B cell (primary cell): ENCODE measurements at regions not wholly inside any gene's neighbourhood (a gene's known extent, or its start where the extent isn't known, plus 50 kb on each side); places are given as distances from the start of the nearest gene placed in this dataset.
A peak's percentile ranks its signal among the peaks of the same experiment; 100 is the strongest.

Source experiments
- ATAC-seq: fragments of 200-7000 bp; cut with Tn5 transposase; one replicate; pipeline ENCODE4 v1.10.0; 2021; ENCODE audit warnings: low read depth, mild to moderate bottlenecking, moderate number of reproducible peaks, moderate library complexity
- CTCF ChIA-PET: fragments of 350-600 bp; sonication (Branson Sonifier 250); formaldehyde crosslinking; loops from one replicate; lab custom pipeline; 2021; ENCODE audit warnings: antibody characterized with exemption, inconsistent platforms; lab: Charles Lee
- POLR2A ChIA-PET: fragments of 350-600 bp; sonication (Branson Sonifier 250); formaldehyde crosslinking; loops from one replicate; lab custom pipeline; 2021; ENCODE audit warnings: antibody characterized with exemption; lab: Charles Lee
- DNase-seq: peaks from one replicate; pipeline ENCODE4 v3.0.0; 2013
- H2AFZ ChIP-seq: 2 replicates; pipeline ENCODE4 v1.6.1; 2012; ENCODE audit warnings: mild to moderate bottlenecking, low read depth, low read length; ENCODE audit not compliant: insufficient read depth, poor library complexity, severe bottlenecking
- H3K27ac ChIP-seq, 2 donors: 1 replicate in 1 of 2; 2 replicates in 1 of 2; pipeline ENCODE4 v1.5.1; 2012 to 2013; ENCODE audit warnings: low read length in 2 of 2, mild to moderate bottlenecking in 2 of 2, moderate library complexity in 1 of 2
- H3K27me3 ChIP-seq, 4 experiments: fragments of 200-600 bp in 1 of 4; sonication (generic) in 1 of 4; replicated peaks in 1 of 4; 1 replicate in 2 of 4; 2 replicates in 2 of 4; pipeline versions ENCODE4 v1.6.1 to v1.7.0; 2013 to 2016; ENCODE audit warnings: low read length in 3 of 4, mild to moderate bottlenecking in 2 of 4, mixed read lengths in 1 of 4, moderate library complexity in 1 of 4; ENCODE audit not compliant: insufficient read depth in 4 of 4, control insufficient read depth in 3 of 4; ENCODE audit errors: control extremely low read depth in 1 of 4
- H3K36me3 ChIP-seq, 2 experiments: replicated peaks in 1 of 2; 1 replicate in 1 of 2; 2 replicates in 1 of 2; pipeline versions ENCODE4 v1.6.1 to v1.7.1; 2013; ENCODE audit warnings: low read length in 1 of 2; ENCODE audit not compliant: insufficient read depth in 2 of 2, control insufficient read depth in 1 of 2; ENCODE audit errors: control extremely low read depth in 1 of 2, extremely low read depth in 1 of 2
- H3K4me1 ChIP-seq, 2 donors: fragments of 200-600 bp in 1 of 2; sonication (generic) in 1 of 2; 1 replicate in 1 of 2; 2 replicates in 1 of 2; pipeline versions ENCODE4 v1.5.1 to v1.6.1; 2013 to 2017; ENCODE audit warnings: low read length in 2 of 2; ENCODE audit not compliant: control insufficient read depth in 2 of 2, insufficient read depth in 2 of 2
- H3K4me2 ChIP-seq: replicated peaks from 2 replicates; pipeline ENCODE3; 2012; ENCODE audit warnings: mild to moderate bottlenecking, low read depth, low read length; ENCODE audit not compliant: poor library complexity, severe bottlenecking
- H3K4me3 ChIP-seq, 5 experiments: fragments of 200-600 bp in 1 of 5; sonication (generic) in 1 of 5; 1 replicate in 3 of 5; 2 replicates in 2 of 5; pipeline versions ENCODE4 v1.5.1 to v1.7.0; 2011 to 2016; ENCODE audit warnings: low read length in 4 of 5, mild to moderate bottlenecking in 4 of 5, low read depth in 2 of 5, control low read depth in 1 of 5, moderate library complexity in 1 of 5; ENCODE audit not compliant: insufficient read depth in 1 of 5; ENCODE audit errors: control extremely low read depth in 1 of 5, extremely low read depth in 1 of 5
- H3K79me2 ChIP-seq: fragments of 200-600 bp; sonication (generic); one replicate; pipeline ENCODE4 v1.6.0; 2016; ENCODE audit warnings: low read length; ENCODE audit not compliant: control insufficient read depth, insufficient read depth
- H3K9ac ChIP-seq: fragments of 200-600 bp; sonication (generic); 2 replicates; pipeline ENCODE4 v1.6.1; 2017; ENCODE audit warnings: mild to moderate bottlenecking, low read length, moderate library complexity
- H3K9me3 ChIP-seq, 3 donors: one replicate each; pipeline versions ENCODE4 v1.6.1 to v1.7.1; 2013; ENCODE audit warnings: low read length in 2 of 3; ENCODE audit not compliant: control insufficient read depth in 2 of 3, insufficient read depth in 1 of 3; ENCODE audit errors: control extremely low read depth in 1 of 3
- H4K20me1 ChIP-seq: 2 replicates; pipeline ENCODE4 v1.6.0; 2012; ENCODE audit warnings: mild to moderate bottlenecking, low read length; ENCODE audit not compliant: insufficient read depth, control insufficient read depth, poor library complexity, severe bottlenecking
- H3K27ac Mint-ChIP-seq: one replicate; pipeline ENCODE4 v1.8.0; 2021; ENCODE audit warnings: mixed read lengths
- H3K27me3 Mint-ChIP-seq: one replicate; pipeline ENCODE4 v1.8.0; 2021; ENCODE audit warnings: mixed read lengths
- H3K4me1 Mint-ChIP-seq: one replicate; pipeline ENCODE4 v1.8.0; 2021; ENCODE audit warnings: mixed read lengths
- H3K4me3 Mint-ChIP-seq: one replicate; pipeline ENCODE4 v1.8.0; 2021; ENCODE audit warnings: mixed read lengths
- H3K9me3 Mint-ChIP-seq: one replicate; pipeline ENCODE4 v1.8.0; 2022; ENCODE audit warnings: mixed read lengths; ENCODE audit not compliant: insufficient read depth
- EZH2 ChIP-seq: IDR thresholded peaks from 2 replicates; pipeline ENCODE4 v1.6.1; 2012; ENCODE audit warnings: borderline replicate concordance, low read depth, mild to moderate bottlenecking, moderate library complexity, low read length; ENCODE audit not compliant: insufficient read depth, poor library complexity, severe bottlenecking
- WGBS: methylation state at CpG from one replicate; pipeline ENCODE4 v1.1.5; 2013; ENCODE audit warnings: missing lambda C conversion rate; ENCODE audit not compliant: insufficient coverage; 5-methylcytosine and 5-hydroxymethylcytosine counted together
- intact Hi-C: fragments of 100-400 bp; cut with micrococcal nuclease; formaldehyde crosslinking; loops from one replicate; pipeline ENCODE4 v1.10.0; 2022
- TF ChIP-seq, protein P1 (sequence below): fragments of 200-600 bp; IDR thresholded peaks from one replicate; pipeline ENCODE4 v1.8.0; 2022; ENCODE audit warnings: antibody characterized with exemption, mild to moderate bottlenecking

DNA sequence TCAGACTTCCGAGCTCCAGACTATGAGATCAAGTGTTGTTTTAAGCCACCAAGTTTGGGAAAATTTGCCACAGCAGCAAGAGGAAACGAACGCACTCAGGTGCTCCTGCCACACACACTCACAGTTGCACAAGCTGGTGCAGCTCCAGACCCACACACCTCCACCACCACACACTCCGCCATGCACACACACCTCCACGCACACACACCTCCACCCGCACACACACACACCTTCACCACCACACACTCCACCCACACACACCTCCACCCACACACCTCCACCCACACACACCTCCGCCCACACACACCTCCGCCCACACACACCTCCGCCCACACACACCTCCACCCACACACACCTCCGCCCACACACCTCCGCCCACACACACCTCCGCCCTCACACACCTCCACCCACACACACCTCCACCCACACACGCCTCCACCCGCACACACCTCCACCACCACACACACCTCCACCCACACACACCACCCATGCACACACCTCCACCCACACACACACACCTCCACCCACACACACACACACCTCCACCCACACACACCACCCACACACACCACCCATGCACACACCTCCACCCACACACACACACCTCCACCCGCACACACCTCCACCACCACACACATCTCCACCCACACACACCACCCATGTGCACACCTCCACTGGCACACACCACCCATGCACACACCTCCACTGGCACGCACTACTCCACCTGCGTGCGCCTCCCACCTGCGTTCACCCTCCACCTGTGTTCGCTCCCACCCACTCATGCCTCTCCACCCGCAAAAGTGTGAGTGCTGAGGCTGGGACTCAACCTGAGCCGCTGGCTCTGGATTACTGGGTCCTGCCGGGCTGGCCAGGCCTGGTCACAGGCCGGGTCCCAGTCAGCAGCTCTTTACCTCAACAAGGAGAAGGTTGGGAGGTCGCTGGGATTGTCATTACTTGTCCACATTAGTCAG is 175.6 kb downstream of the BMP7 start:
- Histone ChIP-seq H3K4me2 (no peak overlapping the region), H3K4me1 (peaks cover 0 to 6% of the 10 kb centered on the region in 2 donors), H3K79me2 (no peaks in the 10 kb centered on the region), H3K9ac (no peak overlapping the region), H3K27me3 (peaks cover 0 to 6% (median 0%) of the 10 kb centered on the region in 4 experiments), H3K27ac (no peak overlapping the region), H2AFZ (no peak overlapping the region), H4K20me1 (no peaks in the 10 kb centered on the region), H3K4me3 (no peak overlapping the region), H3K9me3 (peaks cover 0 to 16% (median 0%) of the 10 kb centered on the region in 3 donors), H3K36me3 (no peaks in the 10 kb centered on the region)
- intact Hi-C loops, result loop anchor here (10.0 kb wide), 1 partner anchor 1114 kb away; no protein-coding TSS in a partner anchor
- ChIA-PET POLR2A (no interaction called here), CTCF (interaction anchor here (0.6 to 1.2 kb wide), 5 partner anchors 256 to 504 kb away, joined by 3 to 5 read pairs (median 4); no protein-coding TSS in a partner anchor)
- peaks cover 13% of the 10 kb centered on the region for H3K27me3 Mint-ChIP-seq
- no peak overlapping the region for H3K27ac Mint-ChIP-seq
- no peak for DNase-seq
- no peak for TF ChIP-seq EZH2
- TF ChIP-seq, protein P1, sequence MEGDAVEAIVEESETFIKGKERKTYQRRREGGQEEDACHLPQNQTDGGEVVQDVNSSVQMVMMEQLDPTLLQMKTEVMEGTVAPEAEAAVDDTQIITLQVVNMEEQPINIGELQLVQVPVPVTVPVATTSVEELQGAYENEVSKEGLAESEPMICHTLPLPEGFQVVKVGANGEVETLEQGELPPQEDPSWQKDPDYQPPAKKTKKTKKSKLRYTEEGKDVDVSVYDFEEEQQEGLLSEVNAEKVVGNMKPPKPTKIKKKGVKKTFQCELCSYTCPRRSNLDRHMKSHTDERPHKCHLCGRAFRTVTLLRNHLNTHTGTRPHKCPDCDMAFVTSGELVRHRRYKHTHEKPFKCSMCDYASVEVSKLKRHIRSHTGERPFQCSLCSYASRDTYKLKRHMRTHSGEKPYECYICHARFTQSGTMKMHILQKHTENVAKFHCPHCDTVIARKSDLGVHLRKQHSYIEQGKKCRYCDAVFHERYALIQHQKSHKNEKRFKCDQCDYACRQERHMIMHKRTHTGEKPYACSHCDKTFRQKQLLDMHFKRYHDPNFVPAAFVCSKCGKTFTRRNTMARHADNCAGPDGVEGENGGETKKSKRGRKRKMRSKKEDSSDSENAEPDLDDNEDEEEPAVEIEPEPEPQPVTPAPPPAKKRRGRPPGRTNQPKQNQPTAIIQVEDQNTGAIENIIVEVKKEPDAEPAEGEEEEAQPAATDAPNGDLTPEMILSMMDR, result no peak
- H3K9me3 Mint-ChIP-seq, result no peaks in the 10 kb centered on the region
- H3K4me1 Mint-ChIP-seq, result peaks cover 10% of the 10 kb centered on the region
- WGBS, result 86% methylated on average over 16 of the region's 25 CpGs
- no peak overlapping the region for H3K4me3 Mint-ChIP-seq
- no peak for ATAC-seq

DNA sequence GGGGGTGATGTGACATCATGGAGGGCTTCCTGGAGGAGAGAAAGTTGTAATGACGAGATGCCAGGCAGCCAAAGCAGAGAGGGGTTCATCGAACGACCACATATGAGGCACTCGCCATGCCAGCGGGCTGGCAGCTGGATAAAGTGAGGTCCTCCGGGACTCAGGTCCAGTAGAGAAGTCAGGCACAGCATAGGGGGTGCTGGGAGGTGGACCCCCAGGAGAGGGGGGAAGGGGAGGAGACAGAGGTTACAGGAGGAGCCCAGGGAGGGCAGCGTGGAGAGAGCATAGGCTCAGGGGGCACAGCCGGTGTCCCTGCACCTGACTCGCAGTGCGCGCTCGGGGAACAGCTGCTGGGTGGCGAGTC is 174.7 kb downstream of the BMP7 start:
- Mint-ChIP-seq H3K9me3 (no peaks in the 10 kb centered on the region), H3K27ac (no peak overlapping the region), H3K27me3 (peaks cover 13% of the 10 kb centered on the region), H3K4me1 (peaks cover 10% of the 10 kb centered on the region), H3K4me3 (no peak overlapping the region)
- ChIA-PET POLR2A (no interaction called here), CTCF (interaction anchor here (1.2 kb wide), 2 partner anchors 255 to 258 kb away, joined by 4 to 5 read pairs; no protein-coding TSS in a partner anchor)
- Histone ChIP-seq H4K20me1 (no peaks in the 10 kb centered on the region), H3K27ac (no peak overlapping the region), H3K4me2 (no peak overlapping the region), H2AFZ (peak overlapping the region; percentile 16), H3K4me3 (no peak overlapping the region), H3K79me2 (no peaks in the 10 kb centered on the region), H3K27me3 (peaks cover 0 to 5% (median 0%) of the 10 kb centered on the region in 4 experiments), H3K9me3 (peaks cover 0 to 16% (median 0%) of the 10 kb centered on the region in 3 donors), H3K4me1 (peaks cover 0 to 6% of the 10 kb centered on the region in 2 donors), H3K9ac (no peak overlapping the region), H3K36me3 (no peaks in the 10 kb centered on the region)
- WGBS, result 74% methylated on average over 13 of the region's 13 CpGs
- ATAC-seq (no peak), DNase-seq (no peak)
- TF ChIP-seq, protein P1, result no peak
- TF ChIP-seq EZH2, result no peak
- intact Hi-C loops, result loop anchor here (10.0 kb wide), 1 partner anchor 1113 kb away; no protein-coding TSS in a partner anchor
